ENCODE measurements at regions not wholly inside any gene's neighbourhood (a gene's known extent, or its start where the extent isn't known, plus 50 kb on each side); places are given as distances from the start of the nearest gene placed in this dataset.

DNA sequence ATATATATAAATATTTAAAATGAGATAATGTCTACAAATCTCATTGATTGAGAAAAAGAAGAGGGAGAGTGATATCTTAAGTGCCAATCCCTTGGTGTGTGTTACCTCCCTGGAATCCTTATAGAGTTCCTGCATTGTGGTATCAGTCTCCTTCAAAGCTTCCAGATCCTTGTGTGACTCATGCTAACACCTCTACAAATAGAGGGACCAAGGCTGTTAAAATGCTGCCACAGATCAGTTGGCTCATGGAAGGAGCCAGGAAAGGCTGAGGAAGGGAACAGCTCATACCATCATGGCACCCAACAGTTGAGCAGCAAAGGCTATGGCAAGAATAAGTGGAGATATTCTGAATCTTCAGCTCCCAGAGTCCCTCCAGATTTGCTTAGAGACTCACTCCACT lies 163.6 kb upstream of the ISX start:
- DNase-seq (ENCODE audit: low read depth) = no peak

DNA sequence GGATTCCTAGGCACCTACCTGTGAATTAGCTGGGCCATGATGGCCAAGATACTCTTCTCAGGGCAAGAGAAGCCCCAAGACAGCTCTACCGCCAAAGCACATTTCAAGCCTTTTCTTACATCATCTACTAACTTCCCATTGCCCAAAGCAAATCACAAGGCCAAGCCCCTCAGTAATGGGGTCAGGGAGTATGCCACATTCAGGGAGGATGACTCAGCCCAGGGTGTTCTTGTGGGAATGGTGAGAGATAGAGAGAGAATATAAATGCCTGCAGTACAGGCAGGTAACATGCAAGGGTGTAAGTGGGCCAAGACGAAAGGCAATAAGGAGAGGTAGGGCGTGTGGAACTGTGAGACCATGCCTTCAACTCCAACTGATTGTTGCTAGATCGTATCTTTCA lies 162.5 kb upstream of the ISX start:
- no peak for DNase-seq (ENCODE audit: low read depth)

DNA sequence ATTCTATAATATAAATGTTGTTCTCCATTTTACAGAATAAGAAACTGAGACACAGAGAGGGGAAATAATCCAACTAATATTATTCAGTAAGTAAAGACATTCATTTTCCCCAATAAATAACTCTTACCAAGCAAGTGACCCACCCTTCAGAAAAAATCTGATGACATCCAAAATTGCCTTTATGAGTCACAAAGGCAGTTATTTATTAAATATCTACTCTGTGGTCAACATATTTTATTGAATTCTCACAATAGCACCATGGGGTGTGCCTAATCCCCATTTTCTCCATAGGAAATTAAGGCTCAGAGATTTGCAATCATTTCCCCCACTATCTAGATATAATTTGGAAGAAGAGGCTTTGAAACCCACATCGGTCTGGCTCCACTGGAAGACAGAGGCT lies 161.5 kb upstream of the ISX start:
- DNase-seq (ENCODE audit: low read depth) = no peak

DNA sequence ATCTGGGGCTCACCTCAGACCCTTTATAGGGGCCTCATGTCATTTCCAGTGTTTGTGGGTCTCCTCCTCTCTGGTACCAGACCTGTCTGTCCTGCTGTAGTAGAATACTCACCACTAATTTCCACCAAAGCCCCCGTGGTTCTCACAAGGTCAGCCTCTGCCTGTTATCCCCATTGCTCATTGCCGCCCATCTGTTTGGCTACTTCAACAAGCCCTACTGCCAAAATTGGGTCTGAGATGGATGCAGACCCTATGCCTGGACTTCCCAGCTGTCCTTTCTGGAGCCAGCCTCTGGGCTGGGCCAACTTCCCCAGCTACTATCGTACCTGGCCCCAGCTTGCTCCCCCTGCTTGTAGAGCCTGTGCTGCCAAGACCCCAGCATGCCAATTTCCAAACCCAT lies 152.1 kb upstream of the ISX start:
- DNase-seq (ENCODE audit: low read depth) = no peak

DNA sequence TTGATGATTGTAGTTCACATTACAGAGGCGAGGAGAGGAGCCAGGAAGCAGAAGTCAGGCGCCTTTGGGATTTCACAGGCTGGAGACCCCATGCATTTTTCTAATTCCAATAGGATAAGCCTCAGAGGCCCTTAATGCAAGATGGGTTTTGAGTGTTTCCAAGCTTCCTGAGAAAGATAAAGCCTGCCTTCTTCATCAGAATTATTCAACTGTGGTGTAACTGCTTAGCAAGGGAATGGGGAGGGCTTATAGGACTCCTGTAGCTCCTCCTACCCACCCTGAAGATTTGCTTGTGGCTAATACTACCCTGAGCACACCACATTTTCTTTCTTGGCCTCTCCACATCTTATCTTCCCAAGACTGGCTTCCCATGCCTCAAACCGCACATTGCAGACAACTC lies 151.1 kb upstream of the ISX start:
- DNase-seq (ENCODE audit: low read depth) = no peak

DNA sequence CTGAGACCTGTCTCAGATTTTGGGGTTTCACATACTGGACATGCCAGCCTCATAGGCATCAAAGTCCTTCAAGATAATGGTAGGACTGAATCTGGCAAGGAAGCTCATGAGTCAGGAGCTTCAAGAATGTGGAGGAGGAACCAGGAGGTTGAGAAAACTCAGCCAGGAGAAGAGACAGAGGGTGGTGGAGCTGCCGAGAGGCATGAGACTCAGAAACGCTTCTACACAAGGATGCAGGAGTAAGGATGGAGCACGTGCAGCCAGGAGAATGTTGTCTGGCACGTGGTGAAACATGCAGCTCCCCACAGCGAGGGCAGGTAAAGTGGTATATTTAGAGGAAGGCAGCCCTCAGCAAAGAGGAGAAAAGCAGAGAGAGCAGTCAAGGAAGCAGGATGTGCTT lies 148.7 kb upstream of the ISX start:
- DNase-seq (ENCODE audit: low read depth) = no peak

DNA sequence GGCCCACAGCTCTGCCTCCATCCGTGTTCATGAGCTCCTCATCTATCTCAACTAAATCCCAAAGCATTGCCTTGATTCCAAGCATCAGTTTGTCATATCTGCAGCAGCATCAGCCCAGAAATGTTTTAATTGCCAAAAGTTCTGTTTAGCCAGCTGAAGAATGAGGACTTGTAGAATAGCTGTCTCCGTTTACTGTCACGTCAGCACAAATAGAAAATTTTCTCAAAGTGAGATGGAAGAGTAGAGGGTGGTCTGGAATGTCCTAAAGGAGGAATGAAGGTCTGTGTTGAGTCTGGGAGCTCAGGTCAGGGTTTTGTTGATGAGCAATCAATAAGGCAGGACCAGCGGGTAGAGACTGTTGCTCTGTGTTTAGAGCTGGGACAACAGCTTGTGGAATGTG lies 134.9 kb upstream of the ISX start:
- no peak for DNase-seq (ENCODE audit: low read depth)

DNA sequence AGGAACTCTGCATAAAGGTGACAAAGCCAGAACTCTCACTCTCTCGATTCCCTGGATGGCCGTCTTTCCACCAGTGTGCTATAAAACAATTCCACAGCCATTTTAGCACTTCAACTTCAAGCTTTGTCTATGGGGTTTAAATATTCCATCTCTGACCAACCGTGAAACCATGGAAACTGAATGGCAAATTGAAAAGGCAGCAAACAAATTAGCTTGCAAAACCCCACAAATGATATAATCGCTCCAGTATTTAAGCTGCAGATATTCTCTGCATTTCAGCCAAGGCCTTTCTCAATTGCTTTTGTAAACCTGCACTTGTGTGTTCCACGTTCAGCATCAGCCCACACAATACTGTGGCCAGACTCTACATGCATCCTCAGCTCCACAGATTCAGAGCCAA lies 131.7 kb upstream of the ISX start:
- DNase-seq (ENCODE audit: low read depth) = no peak

DNA sequence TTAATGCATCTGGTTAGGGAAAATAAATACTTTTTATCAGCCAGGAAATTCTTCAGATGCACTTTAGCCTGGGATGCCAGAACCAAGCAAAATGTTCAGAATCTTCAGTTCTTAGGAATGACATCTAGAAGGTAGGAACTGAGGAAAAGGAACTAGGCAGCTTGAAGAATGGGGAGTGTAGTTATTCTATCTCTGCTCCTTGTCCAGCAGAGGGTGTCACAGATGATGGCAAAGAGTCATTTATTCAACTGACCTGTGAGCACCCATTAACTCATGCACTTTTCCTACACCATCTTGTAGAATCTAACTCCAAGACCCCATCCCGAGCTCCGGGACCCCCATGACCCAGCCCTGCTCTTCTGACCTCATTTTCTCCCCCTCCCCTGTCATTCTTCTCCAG lies 122.1 kb upstream of the ISX start:
- DNase-seq (ENCODE audit: low read depth) = no peak

- DNase-seq (ENCODE audit: low read depth) = no peak
These were observed 119.5 kb upstream of the ISX start for GRCh38 chr22:34946339-34946985.

GRCh38 chr22:34950489-34950888 lies 115.5 kb upstream of the ISX start:
- DNase-seq (ENCODE audit: low read depth) = no peak

DNA sequence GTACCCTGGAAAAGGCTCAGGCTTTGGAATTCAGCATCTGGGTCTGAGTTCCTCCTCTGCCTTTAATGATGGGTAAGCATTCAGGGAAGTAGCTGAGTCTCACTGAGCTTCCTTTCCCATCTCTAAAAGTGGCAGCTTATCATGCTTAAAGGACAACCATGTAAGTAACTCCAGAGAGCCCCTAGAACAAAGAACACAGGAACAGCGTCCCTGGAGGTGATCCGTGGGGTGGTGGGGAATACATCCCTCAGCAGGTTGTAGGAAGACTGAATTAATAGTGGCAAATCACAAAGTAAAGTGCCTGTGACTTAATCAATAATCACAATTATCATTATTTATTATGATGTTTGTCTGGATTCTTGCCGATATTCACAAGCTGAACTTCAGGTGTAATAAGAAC lies 114.7 kb upstream of the ISX start:
- no peak for DNase-seq (ENCODE audit: low read depth)

- no peak for DNase-seq (ENCODE audit: low read depth)
These were observed 106.0 kb upstream of the ISX start for GRCh38 chr22:34960005-34960404.

GRCh38 chr22:34966980-34967565 lies 98.9 kb upstream of the ISX start:
- DNase-seq (ENCODE audit: low read depth) = no peak

DNA sequence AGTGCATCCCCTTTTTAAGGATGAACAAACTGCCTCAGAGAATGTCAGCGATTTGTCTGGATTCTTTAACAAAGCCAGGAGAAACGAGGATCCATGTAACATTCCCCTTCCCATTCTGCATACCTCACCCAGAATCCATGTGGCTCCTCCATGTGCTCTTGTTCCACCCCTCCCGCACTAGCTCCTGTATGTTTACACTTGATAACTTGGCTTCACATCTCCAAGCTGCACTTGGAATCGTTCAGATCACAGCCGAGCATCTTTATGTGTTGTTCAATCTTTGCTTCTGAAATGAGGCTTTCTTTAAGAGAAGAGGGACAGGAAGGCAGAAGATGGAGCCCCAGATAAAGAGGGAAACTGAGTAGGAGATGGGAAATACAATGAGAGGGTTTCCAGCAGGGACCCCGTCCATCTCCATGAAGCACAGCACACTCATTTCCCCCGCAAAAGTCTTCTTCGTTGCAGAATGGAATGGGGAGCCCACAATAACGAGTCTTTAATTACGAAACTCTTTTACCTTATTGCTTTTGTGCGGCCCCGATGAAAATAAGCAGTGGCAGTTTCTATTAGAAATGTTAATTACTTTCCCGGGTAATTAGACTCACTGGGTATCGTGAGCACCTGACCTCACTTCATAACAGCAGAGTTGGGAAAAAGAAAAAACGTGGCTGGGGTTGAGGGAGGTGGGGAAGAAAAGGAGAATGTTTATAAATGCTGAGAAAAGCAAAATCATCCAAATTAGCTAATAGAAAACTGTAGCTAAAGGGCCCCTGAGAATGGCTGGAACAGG lies 96.8 kb upstream of the ISX start:
- no peak for DNase-seq (ENCODE audit: low read depth)

DNA sequence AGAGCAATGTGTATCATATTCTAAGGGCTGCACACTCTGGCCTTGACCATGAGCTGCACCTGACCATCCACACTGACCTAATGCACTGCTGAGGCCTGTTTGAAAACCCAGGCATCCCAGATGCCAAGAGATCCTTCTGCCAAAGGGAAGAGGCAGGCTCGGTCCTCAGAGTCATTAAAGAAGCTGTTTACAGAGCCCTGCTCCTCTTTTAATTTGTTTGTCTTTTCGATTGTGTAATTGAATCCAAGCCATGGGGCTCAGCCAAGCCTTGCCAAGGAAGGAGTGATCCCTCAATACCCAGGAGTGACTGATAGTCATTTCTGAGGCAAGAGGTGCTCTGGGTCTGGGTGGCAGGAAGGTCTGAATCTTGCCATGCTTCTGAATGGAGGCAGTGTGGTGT lies 94.5 kb upstream of the ISX start:
- no peak for DNase-seq (ENCODE audit: low read depth)

DNA sequence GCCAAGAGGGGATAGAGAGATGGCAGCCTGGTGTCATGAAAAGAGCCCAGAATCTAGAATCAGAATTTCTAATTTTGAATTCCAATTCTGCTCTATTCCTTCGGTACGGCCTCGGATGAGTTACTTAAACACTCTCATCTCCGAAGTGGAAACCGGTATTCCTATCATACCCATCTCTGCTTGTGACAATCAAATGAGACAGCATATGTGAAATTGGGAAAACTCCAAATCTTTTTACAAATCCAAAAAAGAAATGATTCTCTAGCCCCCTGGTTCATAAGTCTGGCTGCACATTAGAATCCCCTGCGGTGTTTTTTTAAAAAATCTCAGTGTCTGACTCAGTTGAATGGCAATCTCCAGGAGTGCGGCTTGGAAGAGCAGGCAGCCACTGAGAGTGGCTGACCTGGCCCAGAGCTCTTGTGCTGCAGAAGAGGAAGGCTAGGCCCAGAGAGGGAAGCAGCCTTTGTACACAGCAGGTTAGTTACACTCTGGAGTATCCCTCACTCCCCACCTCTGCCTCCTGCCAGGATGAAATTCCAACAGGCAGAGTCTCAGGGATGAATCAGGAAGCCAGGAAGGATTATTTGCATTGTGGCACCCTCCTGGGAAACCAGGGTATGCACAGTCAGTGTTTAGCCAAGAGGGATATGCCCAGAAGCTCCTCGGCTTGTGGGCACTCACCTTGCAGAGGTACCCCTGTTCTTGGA lies 93.6 kb upstream of the ISX start:
- DNase-seq (ENCODE audit: low read depth) = no peak

DNA sequence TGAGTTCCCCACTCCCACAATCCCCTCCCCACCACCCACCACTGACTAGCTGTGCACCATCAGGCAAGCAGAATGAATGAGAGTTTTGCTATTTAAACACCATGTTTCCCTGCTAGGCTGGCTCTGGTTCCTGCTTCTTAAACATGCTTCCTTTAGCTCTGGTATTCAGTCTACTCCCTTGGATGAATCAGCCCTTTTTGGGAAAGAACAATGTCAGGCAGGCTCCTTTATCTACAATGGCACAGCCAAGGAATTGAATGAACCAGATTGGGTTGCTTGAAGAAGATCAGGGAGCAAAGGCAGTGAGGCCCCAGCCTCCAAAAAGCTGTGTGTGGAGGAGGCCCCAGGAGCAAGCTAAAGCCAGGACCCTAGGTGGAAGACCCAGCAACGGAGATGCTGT lies 92.9 kb upstream of the ISX start:
- DNase-seq (ENCODE audit: low read depth) = no peak

GRCh38 chr22:34973926-34974325 lies 92.0 kb upstream of the ISX start:
- DNase-seq (ENCODE audit: low read depth) = no peak

GRCh38 chr22:34975721-34976120 lies 90.2 kb upstream of the ISX start:
- no peak for DNase-seq (ENCODE audit: low read depth)

DNA sequence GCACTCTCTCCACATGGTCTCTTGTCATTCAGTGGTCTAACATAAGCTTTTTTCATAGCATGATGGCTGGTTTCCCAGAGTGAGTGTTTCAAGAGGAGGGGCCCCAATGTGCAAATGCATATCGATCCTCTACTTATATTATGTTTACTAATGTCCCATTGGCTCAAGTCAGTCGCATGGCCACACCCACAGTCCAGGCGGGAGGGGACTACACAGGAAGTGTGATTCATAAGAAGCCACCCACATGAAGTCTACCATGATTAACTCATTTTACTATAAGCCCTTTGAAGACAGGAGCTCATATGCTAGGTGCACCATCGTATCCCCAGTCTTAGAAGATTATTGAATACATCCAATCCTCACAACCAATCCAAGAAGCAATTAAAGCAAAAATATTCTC lies 89.5 kb upstream of the ISX start:
- DNase-seq (ENCODE audit: low read depth) = no peak

- DNase-seq (ENCODE audit: low read depth) = no peak
These were observed 89.1 kb upstream of the ISX start for GRCh38 chr22:34976886-34977285.

- DNase-seq (ENCODE audit: low read depth) = no peak
These were observed 79.4 kb upstream of the ISX start for GRCh38 chr22:34986523-34986922.
